ENCODE measurements at regions not wholly inside any gene's neighbourhood (a gene's known extent, or its start where the extent isn't known, plus 50 kb on each side); places are given as distances from the start of the nearest gene placed in this dataset.
A peak's percentile ranks its signal among the peaks of the same experiment; 100 is the strongest.

DNA sequence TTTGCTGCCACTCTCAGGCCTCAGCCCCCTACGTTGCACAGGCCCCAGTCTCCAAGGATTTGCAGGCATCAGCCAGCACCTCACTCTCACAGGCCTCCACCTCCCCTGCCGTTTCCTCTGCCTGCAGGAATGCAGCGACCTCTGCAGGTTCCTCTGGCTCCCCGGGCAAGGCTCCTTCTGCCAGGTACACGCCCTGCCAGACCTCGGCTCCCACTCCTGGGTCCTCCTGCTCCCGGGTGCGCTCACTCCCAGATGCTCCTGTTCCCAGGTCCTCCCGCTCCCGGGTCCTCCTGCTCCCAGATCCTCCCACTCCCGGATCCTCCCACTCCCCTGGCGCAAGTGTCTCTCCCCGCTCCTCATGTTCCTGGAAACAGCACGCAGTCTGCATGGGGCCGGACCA lies 144.4 kb upstream of the RADX start:
- TF ChIP-seq CTCF (IDR thresholded peaks at IDR 0.05) = no peak
- H3K9me3 Mint-ChIP-seq = no peaks in the 10 kb centered on the region
- no peak overlapping the region for H3K27ac Mint-ChIP-seq
- H3K36me3 Mint-ChIP-seq (ENCODE audit: low read depth) = no peaks in the 10 kb centered on the region
- ChIA-PET CTCF (no interaction called here), POLR2A (no interaction called here)
- H3K4me1 Mint-ChIP-seq = no peaks in the 10 kb centered on the region
- no peak overlapping the region for H3K4me3 Mint-ChIP-seq
- ATAC-seq (ENCODE audit: low read depth) (no peak), DNase-seq (no peak)
- intact Hi-C loops (cut with micrococcal nuclease) = no loop called here
- no peaks in the 10 kb centered on the region for H3K27me3 Mint-ChIP-seq

GRCh38 chrX:106467943-106468342 lies 143.8 kb upstream of the RADX start:
- CTCF ChIA-PET = no interaction called here
- no peaks in the 10 kb centered on the region for H3K27me3 Mint-ChIP-seq
- no peak overlapping the region for H3K4me3 Mint-ChIP-seq
- no peak for DNase-seq
- no peak for TF ChIP-seq CTCF (IDR thresholded peaks at IDR 0.05)
- no peaks in the 10 kb centered on the region for H3K4me1 Mint-ChIP-seq
- POLR2A ChIA-PET = no interaction called here
- no peaks in the 10 kb centered on the region for H3K9me3 Mint-ChIP-seq
- no peaks in the 10 kb centered on the region for H3K36me3 Mint-ChIP-seq (ENCODE audit: low read depth)
- ATAC-seq (ENCODE audit: low read depth) = no peak
- intact Hi-C loops (cut with micrococcal nuclease) = no loop called here
- no peak overlapping the region for H3K27ac Mint-ChIP-seq

DNA sequence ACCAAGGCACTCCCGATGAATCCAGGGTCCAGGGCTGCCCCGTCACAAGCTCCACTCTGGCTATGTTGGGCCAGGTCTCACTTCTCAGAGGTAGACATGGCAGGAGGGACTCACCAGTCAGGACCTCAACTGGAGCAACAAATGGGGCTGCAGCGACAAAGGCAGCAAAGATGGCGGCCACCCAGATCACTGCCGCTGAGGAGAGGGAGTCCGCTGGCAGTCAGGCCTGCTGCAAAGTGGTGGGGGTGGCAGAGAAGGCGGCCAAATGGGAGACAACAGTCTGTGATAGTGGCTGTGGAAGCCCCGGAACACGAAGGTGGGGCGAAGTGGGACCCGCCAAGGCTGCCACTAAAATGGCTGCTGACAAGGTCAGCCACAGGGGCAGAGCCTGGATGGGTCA lies 143.3 kb upstream of the RADX start:
- Mint-ChIP-seq H3K36me3 (ENCODE audit: low read depth) (no peaks in the 10 kb centered on the region), H3K27me3 (no peaks in the 10 kb centered on the region), H3K9me3 (no peaks in the 10 kb centered on the region), H3K4me1 (no peaks in the 10 kb centered on the region), H3K27ac (no peak overlapping the region), H3K4me3 (no peak overlapping the region)
- DNase-seq (no peak), ATAC-seq (ENCODE audit: low read depth) (no peak)
- TF ChIP-seq CTCF (IDR thresholded peaks at IDR 0.05) = no peak
- ChIA-PET CTCF (no interaction called here), POLR2A (no interaction called here)
- intact Hi-C loops (cut with micrococcal nuclease) = no loop called here

DNA sequence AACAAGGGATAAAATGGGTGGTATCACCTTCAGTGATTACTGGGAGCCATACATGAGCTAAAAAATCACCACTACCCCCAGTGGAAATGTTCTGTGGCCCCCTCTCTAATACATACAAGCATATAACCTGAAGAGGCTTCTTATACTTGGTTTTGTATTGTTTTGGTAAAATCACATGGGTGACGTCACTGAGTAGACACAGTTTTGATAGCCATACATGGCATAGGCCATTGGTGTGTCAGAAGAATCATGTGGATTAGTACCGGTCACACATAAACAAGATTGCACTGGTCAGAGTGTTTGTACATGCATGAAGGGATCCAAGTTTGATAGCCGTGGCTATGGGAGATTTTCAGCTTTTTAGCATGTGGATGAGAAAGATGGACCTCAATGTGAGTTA lies 131.9 kb upstream of the RADX start:
- Mint-ChIP-seq H3K4me1 (peaks cover 7% of the 10 kb centered on the region), H3K4me3 (no peak overlapping the region), H3K27ac (no peak overlapping the region), H3K36me3 (ENCODE audit: low read depth) (no peaks in the 10 kb centered on the region), H3K27me3 (no peaks in the 10 kb centered on the region), H3K9me3 (no peaks in the 10 kb centered on the region)
- CTCF ChIA-PET = interaction anchor here (0.8 to 1.1 kb wide), 2 partner anchors 140 to 142 kb away, joined by 3 read pairs; no protein-coding TSS in a partner anchor
- ATAC-seq (ENCODE audit: low read depth) (no peak), DNase-seq (no peak)
- POLR2A ChIA-PET = no interaction called here
- TF ChIP-seq CTCF (IDR thresholded peaks at IDR 0.05) = no peak
- intact Hi-C loops (cut with micrococcal nuclease) = loop anchor here (2.0 to 5.0 kb wide), 2 partner anchors 1415 to 1592 kb away; no protein-coding TSS in a partner anchor

GRCh38 chrX:106481341-106481740 lies 130.4 kb upstream of the RADX start:
- DNase-seq (no peak), ATAC-seq (ENCODE audit: low read depth) (no peak)
- peak; percentile 18 for TF ChIP-seq CTCF (IDR thresholded peaks at IDR 0.05)
- Mint-ChIP-seq H3K27me3 (no peaks in the 10 kb centered on the region), H3K4me3 (no peak overlapping the region), H3K36me3 (ENCODE audit: low read depth) (no peaks in the 10 kb centered on the region), H3K27ac (no peak overlapping the region), H3K4me1 (peaks cover 7% of the 10 kb centered on the region), H3K9me3 (no peaks in the 10 kb centered on the region)
- intact Hi-C loops (cut with micrococcal nuclease) = loop anchor here (1.0 to 5.0 kb wide), 4 partner anchors 138 to 1591 kb away; no protein-coding TSS in a partner anchor
- ChIA-PET POLR2A (no interaction called here), CTCF (interaction anchor here (0.6 to 2.1 kb wide), 4 partner anchors 139 to 373 kb away, joined by 3 to 10 read pairs (median 3); no protein-coding TSS in a partner anchor)
